IMR-90 (cell line): ENCODE measurements at regions not wholly inside any gene's neighbourhood (a gene's known extent, or its start where the extent isn't known, plus 50 kb on each side); places are given as distances from the start of the nearest gene placed in this dataset.

Experiments
- ATAC-seq: fragments of 200-7000 bp; cut with Tn5 transposase; 2 replicates; pipeline ENCODE4 v1.9.1; 2020; ENCODE audit warnings: low read depth, mild to moderate bottlenecking, moderate library complexity
- BruUV-seq: library from RNA; stranded (reverse); fragments of 400-500 nt; replicated peaks from 2 replicates; lab custom pipeline; 2021; lab: Mats Ljungman, UMichigan
- CTCF ChIA-PET: fragments of 300-600 bp; formaldehyde crosslinking; extraction: SDS; loops from one replicate; lab custom pipeline; 2021; ENCODE audit warnings: antibody characterized with exemption; lab: Yijun Ruan, JAX
- POLR2A ChIA-PET: fragments of 300-600 bp; sonication (Branson Sonifier 250); formaldehyde crosslinking; loops from one replicate; lab custom pipeline; 2022; ENCODE audit warnings: antibody characterized with exemption; ENCODE audit not compliant: unreplicated experiment; lab: Charles Lee
- DNase-seq: peaks from one replicate; pipeline ENCODE4 v3.0.0; 2013
- H2AFZ ChIP-seq: replicated peaks from 2 replicates; pipeline ENCODE3; 2013; ENCODE audit warnings: low read length, mild to moderate bottlenecking; ENCODE audit not compliant: poor library complexity
- H2AK5ac ChIP-seq: 2 replicates; pipeline ENCODE4 v1.6.1; 2013; ENCODE audit warnings: low read depth, low read length, inconsistent platforms
- H2AK9ac ChIP-seq: replicated peaks from 2 replicates; pipeline ENCODE3; 2013; ENCODE audit warnings: mild to moderate bottlenecking, low read depth, low read length, moderate library complexity; ENCODE audit not compliant: poor library complexity
- H2BK120ac ChIP-seq: 2 replicates; pipeline ENCODE4 v1.6.1; 2013; ENCODE audit warnings: low read depth, low read length, inconsistent platforms
- H2BK15ac ChIP-seq: 3 replicates; pipeline ENCODE4 v1.6.1; 2013; ENCODE audit warnings: low read depth, low read length, inconsistent platforms
- H2BK20ac ChIP-seq: 2 replicates; pipeline ENCODE4 v1.6.1; 2013; ENCODE audit warnings: low read depth, mild to moderate bottlenecking, inconsistent platforms, low read length, moderate library complexity
- H2BK5ac ChIP-seq: 2 replicates; pipeline ENCODE4 v1.6.1; 2013; ENCODE audit warnings: mild to moderate bottlenecking, low read depth, low read length, inconsistent platforms; ENCODE audit not compliant: poor library complexity, severe bottlenecking
- H3K14ac ChIP-seq: replicated peaks from 2 replicates; pipeline ENCODE4 v1.6.1; 2013; ENCODE audit warnings: low read depth, low read length, inconsistent platforms
- H3K18ac ChIP-seq: 2 replicates; pipeline ENCODE4 v1.6.1; 2013; ENCODE audit warnings: low read depth, low read length, control low read depth
- H3K23ac ChIP-seq: 2 replicates; pipeline ENCODE4 v1.6.1; 2013; ENCODE audit warnings: low read depth, low read length, inconsistent platforms
- H3K27ac ChIP-seq: 2 replicates; pipeline ENCODE4 v1.5.1; 2013; ENCODE audit warnings: mild to moderate bottlenecking, control low read depth, low read length; ENCODE audit not compliant: insufficient read depth
- H3K27me3 ChIP-seq: 2 replicates; pipeline ENCODE4 v1.6.1; 2013; ENCODE audit warnings: low read length; ENCODE audit not compliant: control insufficient read depth, insufficient read depth
- H3K36me3 ChIP-seq: 2 replicates; pipeline ENCODE4 v1.6.1; 2013; ENCODE audit warnings: low read length, mixed read lengths; ENCODE audit not compliant: control insufficient read depth, insufficient read depth
- H3K4ac ChIP-seq: 2 replicates; pipeline ENCODE4 v1.6.1; 2013; ENCODE audit warnings: low read depth, low read length, inconsistent platforms
- H3K4me1 ChIP-seq: 2 replicates; pipeline ENCODE4 v1.6.1; 2013; ENCODE audit warnings: low read length, mixed read lengths; ENCODE audit not compliant: control insufficient read depth, insufficient read depth
- H3K4me2 ChIP-seq: 2 replicates; pipeline ENCODE4 v1.6.1; 2013; ENCODE audit warnings: low read depth, mild to moderate bottlenecking, control low read depth, low read length, moderate library complexity
- H3K4me3 ChIP-seq: 2 replicates; pipeline ENCODE4 v1.5.1; 2013; ENCODE audit warnings: low read depth, mild to moderate bottlenecking, control low read depth, low read length, moderate library complexity; ENCODE audit not compliant: insufficient read depth
- H3K56ac ChIP-seq: 2 replicates; pipeline ENCODE4 v1.6.1; 2013; ENCODE audit warnings: low read length, inconsistent platforms; ENCODE audit not compliant: insufficient read depth; ENCODE audit errors: extremely low read depth
- H3K79me1 ChIP-seq, 2 experiments: 2 replicates each; pipeline ENCODE4 v1.6.1; 2013; ENCODE audit warnings: low read length in 2 of 2, inconsistent platforms in 1 of 2, low read depth in 1 of 2
- H3K9ac ChIP-seq: 2 replicates; pipeline ENCODE4 v1.6.1; 2013; ENCODE audit warnings: low read depth, low read length, control low read depth
- H3K9me1 ChIP-seq: 2 replicates; pipeline ENCODE4 v1.6.1; 2013; ENCODE audit warnings: low read length, inconsistent platforms; ENCODE audit not compliant: insufficient read depth
- H3K9me3 ChIP-seq: 2 replicates; pipeline ENCODE4 v1.6.1; 2013; ENCODE audit warnings: low read length; ENCODE audit not compliant: control insufficient read depth, insufficient read depth
- H4K20me1 ChIP-seq: 2 replicates; pipeline ENCODE4 v1.6.1; 2013; ENCODE audit warnings: low read length, inconsistent platforms; ENCODE audit not compliant: insufficient read depth
- H4K5ac ChIP-seq: 2 replicates; pipeline ENCODE4 v1.6.1; 2013; ENCODE audit warnings: mild to moderate bottlenecking, low read depth, low read length, control low read depth
- H4K8ac ChIP-seq, 2 experiments: 2 replicates each; pipeline ENCODE4 v1.6.1; 2013; ENCODE audit warnings: low read depth in 2 of 2, low read length in 2 of 2, control low read depth in 1 of 2, inconsistent platforms in 1 of 2
- H4K91ac ChIP-seq: 2 replicates; pipeline ENCODE4 v1.6.1; 2013; ENCODE audit warnings: low read depth, low read length, inconsistent platforms; ENCODE audit not compliant: insufficient read depth
- CEBPB ChIP-seq: IDR thresholded peaks from 2 replicates; pipeline ENCODE4 v1.6.1; 2012; ENCODE audit warnings: low read depth, low read length, improper control_type of control experiment
- FOS ChIP-seq: fragments of 150-350 bp; IDR thresholded peaks from 2 replicates; pipeline ENCODE4 v1.6.1; 2016; ENCODE audit warnings: low read depth, low read length
- WGBS, 2 experiments: methylation state at CpG; one replicate each; pipeline versions ENCODE4 v1.1.5 to v1.1.7; 2013; ENCODE audit warnings: missing lambda C conversion rate in 2 of 2; ENCODE audit not compliant: insufficient read length in 1 of 2; ENCODE audit errors: extremely low coverage in 2 of 2; 5-methylcytosine and 5-hydroxymethylcytosine counted together
- dilution Hi-C: fragments of 300-500 bp; cut with HindIII; formaldehyde crosslinking; loops from one replicate; pipeline ENCODE4 v1.14.3; 2018; ENCODE audit warnings: low sequenced_read_pairs; ENCODE audit not compliant: unreplicated experiment
- in situ Hi-C: fragments of 300-500 bp; cut with MboI; formaldehyde crosslinking; loops from 3 replicates; pipeline ENCODE4 v1.14.3; 2019; ENCODE audit warnings: low sequenced_read_pairs, inconsistent platforms, mixed read lengths
- intact Hi-C: fragments of 100-400 bp; cut with micrococcal nuclease; formaldehyde crosslinking; loops from 2 replicates; pipeline ENCODE4 v1.10.0; 2022

GRCh38 chr9:103714992-103715391, 379.1 kb upstream of the SMC2 start:
- POLR2A ChIA-PET: no interaction called here
- no peak overlapping the region for H2BK5ac ChIP-seq

More at GRCh38 chr9:103714992-103715391, 379.1 kb upstream of the SMC2 start:
- in situ Hi-C loops: no loop called here
- Histone ChIP-seq H4K5ac (no peak overlapping the region), H2BK20ac (no peak overlapping the region), H3K9ac (no peak overlapping the region), H3K4me1 (no peaks in the 10 kb centered on the region), H4K20me1 (no peaks in the 10 kb centered on the region), H3K36me3 (no peaks in the 10 kb centered on the region), H3K9me3 (peaks cover 5% of the 10 kb centered on the region; the same call in 1 of the 2 replicates), H3K23ac (no peak overlapping the region), H3K27ac (no peak overlapping the region), H3K4me3 (no peak overlapping the region), H4K91ac (no peak overlapping the region), H3K56ac (no peak overlapping the region), H3K14ac (no peak overlapping the region), H2AK5ac (no peak overlapping the region), H2AFZ (no peak overlapping the region), H2BK15ac (no peak overlapping the region), H3K79me1 (no peaks in the 10 kb centered on the region), H2BK120ac (no peak overlapping the region), H4K8ac (no peak overlapping the region), H2AK9ac (no peak overlapping the region), H3K18ac (no peak overlapping the region), H3K4me2 (no peak overlapping the region), H3K27me3 (no peaks in the 10 kb centered on the region), H3K9me1 (no peaks in the 10 kb centered on the region), H3K4ac (no peak overlapping the region)
- no TSS peak for BruUV-seq
- intact Hi-C loops: no loop called here
- no peak for DNase-seq
- dilution Hi-C loops: no loop called here
- no CpG with 5 or more reads among the region's 1 CpG for whole genome bisulfite sequencing, 2 experiments
- TF ChIP-seq CEBPB: no peak
- TF ChIP-seq FOS: no peak
- CTCF ChIA-PET: no interaction called here
- ATAC-seq: no peak
